HEK293 (cell line): ENCODE measurements at regions not wholly inside any gene's neighbourhood (a gene's known extent, or its start where the extent isn't known, plus 50 kb on each side); places are given as distances from the start of the nearest gene placed in this dataset.

Experiments used
- CTCF ChIP-seq: fragments of 450-650 bp; formaldehyde crosslinking; IDR thresholded peaks from 2 replicates; pipeline ENCODE4 v1.5.1; 2016; ENCODE audit warnings: missing biosample characterization, missing genetic modification characterization
- GLI4 ChIP-seq: fragments of 450-650 bp; formaldehyde crosslinking; IDR thresholded peaks from 2 replicates; pipeline ENCODE4 v1.5.1; 2016; ENCODE audit warnings: missing biosample characterization, missing genetic modification characterization
- ZBTB11 ChIP-seq: fragments of 450-650 bp; formaldehyde crosslinking; conservative IDR thresholded peaks from 2 replicates; pipeline ENCODE4 v1.5.1; 2016; ENCODE audit warnings: low read depth, missing biosample characterization, missing genetic modification characterization
- ZBTB17 ChIP-seq: fragments of 450-650 bp; formaldehyde crosslinking; IDR thresholded peaks from 2 replicates; pipeline ENCODE4 v1.5.1; 2016; ENCODE audit warnings: missing biosample characterization, missing genetic modification characterization
- ZNF658 ChIP-seq: fragments of 450-650 bp; formaldehyde crosslinking; IDR thresholded peaks from 2 replicates; pipeline ENCODE4; 2016; ENCODE audit warnings: missing biosample characterization, missing genetic modification characterization
- TF ChIP-seq, protein P1 (sequence below): IDR thresholded peaks from 2 replicates; pipeline ENCODE4 v1.6.1; 2011; ENCODE audit warnings: mild to moderate bottlenecking, low read depth, low read length, borderline replicate concordance

DNA sequence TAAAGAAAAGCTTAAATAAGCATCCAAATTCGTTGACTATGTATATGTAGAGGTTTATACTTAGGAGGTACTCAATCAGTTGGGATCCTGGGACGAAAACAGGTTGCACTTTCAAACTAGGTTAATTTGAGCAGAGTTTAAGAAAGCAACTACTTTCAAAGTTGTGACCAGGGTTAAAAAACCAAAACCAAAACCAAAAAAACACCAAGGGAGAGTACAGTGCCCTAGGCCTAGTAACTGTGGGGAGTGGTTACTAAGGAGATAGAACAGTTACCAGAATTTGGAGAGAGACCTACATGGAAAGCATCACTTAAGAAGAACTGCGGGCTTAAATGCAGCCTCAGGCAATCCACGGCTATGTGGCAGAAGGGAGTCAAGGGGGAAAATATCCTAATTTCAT, 148.3 kb downstream of the JRKL start:
- TF ChIP-seq ZNF658 (tag by site-specific recombination) (no peak), ZBTB11 (tag by site-specific recombination) (no peak), CTCF (tag by site-specific recombination) (no peak), ZBTB17 (tag by site-specific recombination) (no peak), GLI4 (no peak)
- TF ChIP-seq, protein P1, sequence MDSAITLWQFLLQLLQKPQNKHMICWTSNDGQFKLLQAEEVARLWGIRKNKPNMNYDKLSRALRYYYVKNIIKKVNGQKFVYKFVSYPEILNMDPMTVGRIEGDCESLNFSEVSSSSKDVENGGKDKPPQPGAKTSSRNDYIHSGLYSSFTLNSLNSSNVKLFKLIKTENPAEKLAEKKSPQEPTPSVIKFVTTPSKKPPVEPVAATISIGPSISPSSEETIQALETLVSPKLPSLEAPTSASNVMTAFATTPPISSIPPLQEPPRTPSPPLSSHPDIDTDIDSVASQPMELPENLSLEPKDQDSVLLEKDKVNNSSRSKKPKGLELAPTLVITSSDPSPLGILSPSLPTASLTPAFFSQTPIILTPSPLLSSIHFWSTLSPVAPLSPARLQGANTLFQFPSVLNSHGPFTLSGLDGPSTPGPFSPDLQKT: no peak
